H1 (cell line): ENCODE measurements at regions not wholly inside any gene's neighbourhood (a gene's known extent, or its start where the extent isn't known, plus 50 kb on each side); places are given as distances from the start of the nearest gene placed in this dataset.

Source experiments
- EP300 ChIP-seq, 2 experiments: IDR thresholded peaks; 1 replicate in 1 of 2; 2 replicates in 1 of 2; pipeline ENCODE4 v1.6.1; 2011 to 2012; ENCODE audit warnings: low read depth in 2 of 2, low read length in 2 of 2, mild to moderate bottlenecking in 2 of 2, borderline replicate concordance in 1 of 2, inconsistent platforms in 1 of 2, moderate library complexity in 1 of 2
- NRF1 ChIP-seq: IDR thresholded peaks from 2 replicates; pipeline ENCODE4 v1.6.1; 2011; ENCODE audit warnings: mild to moderate bottlenecking, low read depth, low read length, improper control_type of control experiment
- POU5F1 ChIP-seq: IDR thresholded peaks from 2 replicates; pipeline ENCODE4 v1.6.1; 2011; ENCODE audit warnings: low read depth, mild to moderate bottlenecking, low read length, moderate library complexity
- RNF2 ChIP-seq: fragments of 200-900, 300-1000 bp; sonication (generic); IDR thresholded peaks from 2 replicates; pipeline ENCODE4 v1.7.1; 2016; ENCODE audit warnings: borderline replicate concordance, low read depth, mild to moderate bottlenecking, antibody characterized with exemption, low read length; ENCODE audit not compliant: poor library complexity, severe bottlenecking; ENCODE audit errors: missing control alignments
- SAP30 ChIP-seq: fragments of 300-600 bp; sonication (generic); IDR thresholded peaks from 2 replicates; pipeline ENCODE4 v1.7.1; 2012; ENCODE audit warnings: low read length, moderate library complexity, mild to moderate bottlenecking, inconsistent platforms; ENCODE audit not compliant: insufficient read depth, insufficient replicate concordance
- TF ChIP-seq, protein P1 (sequence below): IDR thresholded peaks from 2 replicates; pipeline ENCODE4 v1.6.1; 2011; ENCODE audit warnings: low read depth, mild to moderate bottlenecking, low read length; ENCODE audit not compliant: insufficient read depth
- TF ChIP-seq, protein P2 (sequence below): fragments of 300-600 bp; sonication (generic); IDR thresholded peaks from 2 replicates; pipeline ENCODE4 v1.7.1; 2012; ENCODE audit warnings: low read length, moderate library complexity, mild to moderate bottlenecking, inconsistent platforms; ENCODE audit not compliant: insufficient replicate concordance

GRCh38 chr6:8180327-8181159 is 78.2 kb upstream of the EEF1E1 start (continued):
- TF ChIP-seq NRF1 (no peak), RNF2 (no peak), SAP30 (no peak), EP300 (IDR thresholded peaks at IDR 0.05; ENCODE audit: borderline replicate concordance in 1 of 2, low read depth in 2 of 2, low read length in 2 of 2) (no peak; a peak in 1 of 3 replicates), POU5F1 (no peak)
- TF ChIP-seq, protein P1, sequence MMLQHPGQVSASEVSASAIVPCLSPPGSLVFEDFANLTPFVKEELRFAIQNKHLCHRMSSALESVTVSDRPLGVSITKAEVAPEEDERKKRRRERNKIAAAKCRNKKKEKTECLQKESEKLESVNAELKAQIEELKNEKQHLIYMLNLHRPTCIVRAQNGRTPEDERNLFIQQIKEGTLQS = no peak
- TF ChIP-seq, protein P2, sequence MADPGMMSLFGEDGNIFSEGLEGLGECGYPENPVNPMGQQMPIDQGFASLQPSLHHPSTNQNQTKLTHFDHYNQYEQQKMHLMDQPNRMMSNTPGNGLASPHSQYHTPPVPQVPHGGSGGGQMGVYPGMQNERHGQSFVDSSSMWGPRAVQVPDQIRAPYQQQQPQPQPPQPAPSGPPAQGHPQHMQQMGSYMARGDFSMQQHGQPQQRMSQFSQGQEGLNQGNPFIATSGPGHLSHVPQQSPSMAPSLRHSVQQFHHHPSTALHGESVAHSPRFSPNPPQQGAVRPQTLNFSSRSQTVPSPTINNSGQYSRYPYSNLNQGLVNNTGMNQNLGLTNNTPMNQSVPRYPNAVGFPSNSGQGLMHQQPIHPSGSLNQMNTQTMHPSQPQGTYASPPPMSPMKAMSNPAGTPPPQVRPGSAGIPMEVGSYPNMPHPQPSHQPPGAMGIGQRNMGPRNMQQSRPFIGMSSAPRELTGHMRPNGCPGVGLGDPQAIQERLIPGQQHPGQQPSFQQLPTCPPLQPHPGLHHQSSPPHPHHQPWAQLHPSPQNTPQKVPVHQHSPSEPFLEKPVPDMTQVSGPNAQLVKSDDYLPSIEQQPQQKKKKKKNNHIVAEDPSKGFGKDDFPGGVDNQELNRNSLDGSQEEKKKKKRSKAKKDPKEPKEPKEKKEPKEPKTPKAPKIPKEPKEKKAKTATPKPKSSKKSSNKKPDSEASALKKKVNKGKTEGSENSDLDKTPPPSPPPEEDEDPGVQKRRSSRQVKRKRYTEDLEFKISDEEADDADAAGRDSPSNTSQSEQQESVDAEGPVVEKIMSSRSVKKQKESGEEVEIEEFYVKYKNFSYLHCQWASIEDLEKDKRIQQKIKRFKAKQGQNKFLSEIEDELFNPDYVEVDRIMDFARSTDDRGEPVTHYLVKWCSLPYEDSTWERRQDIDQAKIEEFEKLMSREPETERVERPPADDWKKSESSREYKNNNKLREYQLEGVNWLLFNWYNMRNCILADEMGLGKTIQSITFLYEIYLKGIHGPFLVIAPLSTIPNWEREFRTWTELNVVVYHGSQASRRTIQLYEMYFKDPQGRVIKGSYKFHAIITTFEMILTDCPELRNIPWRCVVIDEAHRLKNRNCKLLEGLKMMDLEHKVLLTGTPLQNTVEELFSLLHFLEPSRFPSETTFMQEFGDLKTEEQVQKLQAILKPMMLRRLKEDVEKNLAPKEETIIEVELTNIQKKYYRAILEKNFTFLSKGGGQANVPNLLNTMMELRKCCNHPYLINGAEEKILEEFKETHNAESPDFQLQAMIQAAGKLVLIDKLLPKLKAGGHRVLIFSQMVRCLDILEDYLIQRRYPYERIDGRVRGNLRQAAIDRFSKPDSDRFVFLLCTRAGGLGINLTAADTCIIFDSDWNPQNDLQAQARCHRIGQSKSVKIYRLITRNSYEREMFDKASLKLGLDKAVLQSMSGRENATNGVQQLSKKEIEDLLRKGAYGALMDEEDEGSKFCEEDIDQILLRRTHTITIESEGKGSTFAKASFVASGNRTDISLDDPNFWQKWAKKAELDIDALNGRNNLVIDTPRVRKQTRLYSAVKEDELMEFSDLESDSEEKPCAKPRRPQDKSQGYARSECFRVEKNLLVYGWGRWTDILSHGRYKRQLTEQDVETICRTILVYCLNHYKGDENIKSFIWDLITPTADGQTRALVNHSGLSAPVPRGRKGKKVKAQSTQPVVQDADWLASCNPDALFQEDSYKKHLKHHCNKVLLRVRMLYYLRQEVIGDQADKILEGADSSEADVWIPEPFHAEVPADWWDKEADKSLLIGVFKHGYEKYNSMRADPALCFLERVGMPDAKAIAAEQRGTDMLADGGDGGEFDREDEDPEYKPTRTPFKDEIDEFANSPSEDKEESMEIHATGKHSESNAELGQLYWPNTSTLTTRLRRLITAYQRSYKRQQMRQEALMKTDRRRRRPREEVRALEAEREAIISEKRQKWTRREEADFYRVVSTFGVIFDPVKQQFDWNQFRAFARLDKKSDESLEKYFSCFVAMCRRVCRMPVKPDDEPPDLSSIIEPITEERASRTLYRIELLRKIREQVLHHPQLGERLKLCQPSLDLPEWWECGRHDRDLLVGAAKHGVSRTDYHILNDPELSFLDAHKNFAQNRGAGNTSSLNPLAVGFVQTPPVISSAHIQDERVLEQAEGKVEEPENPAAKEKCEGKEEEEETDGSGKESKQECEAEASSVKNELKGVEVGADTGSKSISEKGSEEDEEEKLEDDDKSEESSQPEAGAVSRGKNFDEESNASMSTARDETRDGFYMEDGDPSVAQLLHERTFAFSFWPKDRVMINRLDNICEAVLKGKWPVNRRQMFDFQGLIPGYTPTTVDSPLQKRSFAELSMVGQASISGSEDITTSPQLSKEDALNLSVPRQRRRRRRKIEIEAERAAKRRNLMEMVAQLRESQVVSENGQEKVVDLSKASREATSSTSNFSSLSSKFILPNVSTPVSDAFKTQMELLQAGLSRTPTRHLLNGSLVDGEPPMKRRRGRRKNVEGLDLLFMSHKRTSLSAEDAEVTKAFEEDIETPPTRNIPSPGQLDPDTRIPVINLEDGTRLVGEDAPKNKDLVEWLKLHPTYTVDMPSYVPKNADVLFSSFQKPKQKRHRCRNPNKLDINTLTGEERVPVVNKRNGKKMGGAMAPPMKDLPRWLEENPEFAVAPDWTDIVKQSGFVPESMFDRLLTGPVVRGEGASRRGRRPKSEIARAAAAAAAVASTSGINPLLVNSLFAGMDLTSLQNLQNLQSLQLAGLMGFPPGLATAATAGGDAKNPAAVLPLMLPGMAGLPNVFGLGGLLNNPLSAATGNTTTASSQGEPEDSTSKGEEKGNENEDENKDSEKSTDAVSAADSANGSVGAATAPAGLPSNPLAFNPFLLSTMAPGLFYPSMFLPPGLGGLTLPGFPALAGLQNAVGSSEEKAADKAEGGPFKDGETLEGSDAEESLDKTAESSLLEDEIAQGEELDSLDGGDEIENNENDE = no peak
